AG04450 (cell line): ENCODE measurements at regions not wholly inside any gene's neighbourhood (a gene's known extent, or its start where the extent isn't known, plus 50 kb on each side); places are given as distances from the start of the nearest gene placed in this dataset.

Experiments used
- CTCF ChIA-PET: fragments of 300-600, 350-600 bp; formaldehyde crosslinking; extraction: SDS; loops from one replicate; lab custom pipeline; 2022; ENCODE audit warnings: antibody characterized with exemption, inconsistent platforms; lab: Charles Lee
- POLR2A ChIA-PET: fragments of 350-600 bp; formaldehyde crosslinking; extraction: SDS; loops from one replicate; lab custom pipeline; 2021; ENCODE audit warnings: antibody characterized with exemption, inconsistent platforms; lab: Yijun Ruan, JAX
- DNase-seq: peaks from one replicate; pipeline ENCODE4 v3.0.0-alpha.2; 2011; ENCODE audit warnings: low read depth, low spot score
- H3K27ac ChIP-seq: one replicate; pipeline ENCODE4 v1.5.1; 2012; ENCODE audit warnings: low read depth, low read length, control low read depth
- H3K27me3 ChIP-seq: one replicate; pipeline ENCODE4 v1.6.0; 2012; ENCODE audit warnings: low read length; ENCODE audit not compliant: control insufficient read depth, insufficient read depth
- H3K4me3 ChIP-seq: 2 replicates; pipeline ENCODE4 v1.5.1; 2011; ENCODE audit warnings: mild to moderate bottlenecking, low read depth, low read length, control low read depth
- H3K9me3 ChIP-seq: 2 replicates; pipeline ENCODE4 v1.5.1; 2012; ENCODE audit warnings: low read length; ENCODE audit not compliant: control insufficient read depth, insufficient read depth
- CTCF ChIP-seq: IDR thresholded peaks from 2 replicates; pipeline ENCODE4 v1.5.1; 2011; ENCODE audit warnings: low read depth, low read length, control low read depth, inconsistent platforms

- Histone ChIP-seq H3K27me3 (no peaks in the 10 kb centered on the region), H3K4me3 (no peak overlapping the region), H3K9me3 (no peaks in the 10 kb centered on the region), H3K27ac (no peak overlapping the region)
- ChIA-PET CTCF (no interaction called here), POLR2A (no interaction called here)
- DNase-seq: no peak
- TF ChIP-seq CTCF: no peak
These were observed 1358.5 kb upstream of the PCDH9 start for GRCh38 chr13:68588623-68589022.

GRCh38 chr13:68584776-68585175, 1354.6 kb upstream of the PCDH9 start:
- DNase-seq: no peak
- H3K27ac ChIP-seq: no peak overlapping the region
- ChIA-PET CTCF (no interaction called here), POLR2A (no interaction called here)
- no peaks in the 10 kb centered on the region; the same call in 1 of the 2 replicates for H3K9me3 ChIP-seq
- no peak for TF ChIP-seq CTCF
- no peak overlapping the region for H3K4me3 ChIP-seq
- H3K27me3 ChIP-seq: no peaks in the 10 kb centered on the region

- Histone ChIP-seq H3K4me3 (no peak overlapping the region), H3K27me3 (no peaks in the 10 kb centered on the region), H3K9me3 (no peaks in the 10 kb centered on the region; the same call in 1 of the 2 replicates), H3K27ac (no peak overlapping the region)
- POLR2A ChIA-PET: no interaction called here
- no peak for DNase-seq
- no peak for TF ChIP-seq CTCF
- CTCF ChIA-PET: no interaction called here
These were observed 1343.9 kb upstream of the PCDH9 start for GRCh38 chr13:68574053-68574452.

GRCh38 chr13:68551701-68552522, 1321.8 kb upstream of the PCDH9 start:
- ChIA-PET CTCF (no interaction called here), POLR2A (no interaction called here)
- TF ChIP-seq CTCF: no peak

GRCh38 chr13:68550330-68550729, 1320.2 kb upstream of the PCDH9 start:
- Histone ChIP-seq H3K4me3 (no peak overlapping the region), H3K9me3 (peaks cover 8% of the 10 kb centered on the region; the same call in 1 of the 2 replicates), H3K27ac (no peak overlapping the region), H3K27me3 (no peaks in the 10 kb centered on the region)
- ChIA-PET POLR2A (no interaction called here), CTCF (no interaction called here)
- TF ChIP-seq CTCF: no peak
- no peak for DNase-seq

More at GRCh38 chr13:68551701-68552522, 1321.8 kb upstream of the PCDH9 start:
- Histone ChIP-seq H3K9me3 (peaks cover 11% of the 10 kb centered on the region; the same call in 1 of the 2 replicates), H3K27ac (no peak overlapping the region), H3K4me3 (no peak overlapping the region), H3K27me3 (no peaks in the 10 kb centered on the region)
- no peak for DNase-seq
